GM12865 (cell line): ENCODE measurements at regions not wholly inside any gene's neighbourhood (a gene's known extent, or its start where the extent isn't known, plus 50 kb on each side); places are given as distances from the start of the nearest gene placed in this dataset.

Source experiments
- DNase-seq: peaks from one replicate; pipeline ENCODE4 v3.0.0; 2010; ENCODE audit warnings: low read depth
- H3K4me3 ChIP-seq: 2 replicates; pipeline ENCODE4 v1.5.1; 2011; ENCODE audit warnings: mild to moderate bottlenecking, low read depth, low read length, control low read depth
- CTCF ChIP-seq: IDR thresholded peaks from 2 replicates; pipeline ENCODE4 v1.5.1; 2011; ENCODE audit warnings: low read length, control low read depth, low read depth, inconsistent platforms; ENCODE audit not compliant: insufficient read depth; ENCODE audit errors: missing control alignments

- TF ChIP-seq CTCF = no peak
- H3K4me3 ChIP-seq = no peak overlapping the region
- DNase-seq = peak; percentile 27
These were observed 691.3 kb downstream of the EPM2A start for GRCh38 chr6:145043926-145044500.

- no peak for DNase-seq
These were observed 690.6 kb downstream of the EPM2A start for GRCh38 chr6:145044641-145045246.

GRCh38 chr6:145045582-145045981 is 689.7 kb downstream of the EPM2A start:
- no peak for DNase-seq
- H3K4me3 ChIP-seq = no peak overlapping the region
- TF ChIP-seq CTCF = no peak

More at GRCh38 chr6:145044641-145045246, 690.6 kb downstream of the EPM2A start:
- TF ChIP-seq CTCF = no peak
- H3K4me3 ChIP-seq = no peak overlapping the region

GRCh38 chr6:145047891-145048290 is 687.4 kb downstream of the EPM2A start:
- no peak for TF ChIP-seq CTCF
- no peak for DNase-seq
- no peak overlapping the region for H3K4me3 ChIP-seq

GRCh38 chr6:145051661-145052060 is 683.7 kb downstream of the EPM2A start:
- no peak for TF ChIP-seq CTCF
- H3K4me3 ChIP-seq = no peak overlapping the region

GRCh38 chr6:145055567-145055966 is 679.8 kb downstream of the EPM2A start:
- DNase-seq = no peak
- TF ChIP-seq CTCF = no peak

More at GRCh38 chr6:145051661-145052060, 683.7 kb downstream of the EPM2A start:
- no peak for DNase-seq

GRCh38 chr6:145060714-145061113 is 674.6 kb downstream of the EPM2A start:
- DNase-seq = no peak
- no peak for TF ChIP-seq CTCF

More at GRCh38 chr6:145055567-145055966, 679.8 kb downstream of the EPM2A start:
- no peak overlapping the region for H3K4me3 ChIP-seq

More at GRCh38 chr6:145060714-145061113, 674.6 kb downstream of the EPM2A start:
- no peak overlapping the region for H3K4me3 ChIP-seq
